BLaER1 treated with 17β-estradiol and CSF1 and Interleukin-3, amounts not matched to agents 10 nM and 100 nM (cell line): ENCODE measurements at regions not wholly inside any gene's neighbourhood (a gene's known extent, or its start where the extent isn't known, plus 50 kb on each side); places are given as distances from the start of the nearest gene placed in this dataset.

Experiments used
- H3K27ac ChIP-seq, 11 experiments: shearing (Covaris generic); formaldehyde crosslinking; 2 replicates each; pipeline ENCODE4 v1.8.1; 2022
- H3K27me3 ChIP-seq, 11 experiments: shearing (Covaris generic); formaldehyde crosslinking; 2 replicates each; pipeline ENCODE4 v1.8.1; 2022
- H3K36me3 ChIP-seq, 11 experiments: shearing (Covaris generic); formaldehyde crosslinking; 2 replicates each; pipeline ENCODE4 v1.8.1; 2022
- H3K4me1 ChIP-seq, 10 experiments: shearing (Covaris generic); formaldehyde crosslinking; 2 replicates each; pipeline ENCODE4 v1.8.1; 2022
- H3K4me2 ChIP-seq, 11 experiments: shearing (Covaris generic); formaldehyde crosslinking; 2 replicates each; pipeline ENCODE4 v1.8.1; 2022
- H3K4me3 ChIP-seq, 10 experiments: shearing (Covaris generic); formaldehyde crosslinking; 2 replicates each; pipeline ENCODE4 v1.8.1; 2022
- H3K9ac ChIP-seq, 11 experiments: shearing (Covaris generic); formaldehyde crosslinking; 2 replicates each; pipeline ENCODE4 v1.8.1; 2022
- H3K9me3 ChIP-seq, 11 experiments: shearing (Covaris generic); formaldehyde crosslinking; replicated peaks in 1 of 11; 2 replicates each; pipeline ENCODE4 v1.8.1; 2022
- H4K20me1 ChIP-seq, 11 experiments: shearing (Covaris generic); formaldehyde crosslinking; 2 replicates each; pipeline ENCODE4 v1.8.1; 2022
- Cebpa-rat ChIP-seq, 11 experiments: shearing (Covaris generic); IDR thresholded peaks; 2 replicates each; pipeline ENCODE4 v1.8.1; 2022

DNA sequence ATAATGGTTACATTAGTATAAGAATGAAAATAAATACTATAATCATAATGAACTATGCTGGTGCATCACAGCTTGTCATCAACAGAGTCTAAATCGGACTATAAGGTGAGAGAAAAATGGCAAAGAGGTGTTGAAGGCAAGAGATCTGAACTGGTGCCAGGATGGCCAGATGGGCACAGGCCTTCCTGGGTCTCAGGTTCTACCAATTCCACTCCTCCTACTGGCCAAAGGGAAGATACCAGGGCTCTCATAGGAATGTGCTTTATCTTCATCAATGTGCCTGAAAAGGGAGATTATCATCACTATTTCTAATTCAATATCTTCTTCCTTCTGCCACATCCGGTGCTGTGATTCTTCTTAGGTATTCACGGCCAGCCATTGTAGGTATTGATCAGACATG is 107.6 kb downstream of the GASK1B start:
- no peak overlapping the region for H3K4me2 ChIP-seq
- no peak overlapping the region for H3K27ac ChIP-seq
- no peaks in the 10 kb centered on the region for H3K27me3 ChIP-seq
- H3K4me3 ChIP-seq: no peak overlapping the region
- H3K9ac ChIP-seq: no peak overlapping the region
- no peaks in the 10 kb centered on the region for H4K20me1 ChIP-seq
- no peaks in the 10 kb centered on the region for H3K4me1 ChIP-seq
- no peaks in the 10 kb centered on the region for H3K9me3 ChIP-seq
- TF ChIP-seq Cebpa-rat (IDR thresholded peaks at IDR 0.05): no peak
- no peaks in the 10 kb centered on the region for H3K36me3 ChIP-seq

DNA sequence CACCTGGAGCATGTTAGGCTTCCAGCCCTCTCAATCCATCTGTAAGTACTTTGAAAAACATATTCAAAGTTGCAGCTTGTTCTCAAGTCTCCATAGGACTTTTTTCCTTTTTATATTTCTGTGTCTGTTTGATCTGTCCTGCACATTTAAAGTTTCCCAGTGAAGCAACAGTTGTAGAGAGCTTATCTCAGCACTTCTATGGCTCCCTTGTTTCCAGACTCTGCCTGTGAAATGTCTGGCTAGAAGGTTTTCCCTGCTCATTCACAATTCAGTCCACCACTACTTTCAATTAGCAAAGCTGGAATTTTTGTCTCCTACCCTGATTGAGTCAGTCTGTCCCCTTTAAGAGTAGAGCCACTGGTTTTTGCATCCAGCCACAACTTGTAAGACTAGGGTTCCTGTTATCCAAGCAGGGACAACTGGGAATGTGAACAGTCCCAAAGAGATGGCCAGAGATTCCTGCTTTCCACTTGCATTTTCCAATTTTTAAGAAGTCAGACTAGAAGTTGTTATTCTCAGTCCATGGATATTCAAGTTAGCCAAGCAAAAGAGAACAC is 116.1 kb downstream of the GASK1B start:
- H3K4me1 ChIP-seq: peaks cover 0 to 7% (median 0%) of the 10 kb centered on the region in 10 experiments; a peak in 1 of 20 replicates

DNA sequence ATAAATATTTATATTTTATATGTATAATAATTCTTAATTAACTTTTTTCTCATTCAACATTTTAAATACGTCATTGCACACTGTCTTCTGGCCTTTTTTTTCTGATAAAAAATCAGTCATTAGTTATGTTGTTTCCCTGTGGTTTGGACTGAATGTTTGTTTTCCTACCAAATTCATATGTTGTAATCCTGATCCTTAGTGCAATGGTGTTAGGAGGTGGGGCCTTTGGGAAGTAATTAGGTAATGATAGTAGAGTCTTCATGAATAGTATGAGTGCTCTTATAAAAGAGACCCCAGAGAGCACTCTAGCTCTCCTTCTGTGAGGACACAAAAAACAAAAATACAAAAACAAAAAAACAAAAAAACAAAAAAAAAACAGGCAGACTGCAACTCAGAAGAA is 117.2 kb downstream of the GASK1B start:
- Histone ChIP-seq H3K9me3 (no peaks in the 10 kb centered on the region), H3K4me2 (no peak overlapping the region), H3K9ac (no peak overlapping the region), H3K4me3 (no peak overlapping the region), H4K20me1 (no peaks in the 10 kb centered on the region), H3K4me1 (peaks cover 0 to 7% (median 0%) of the 10 kb centered on the region in 10 experiments; a peak in 1 of 20 replicates), H3K27ac (no peak overlapping the region), H3K27me3 (no peaks in the 10 kb centered on the region), H3K36me3 (no peaks in the 10 kb centered on the region)
- no peak for TF ChIP-seq Cebpa-rat (IDR thresholded peaks at IDR 0.05)

More for the DNA sequence above, 116.1 kb downstream of the GASK1B start:
- no peak overlapping the region for H3K27ac ChIP-seq
- no peak for TF ChIP-seq Cebpa-rat (IDR thresholded peaks at IDR 0.05)
- H3K9ac ChIP-seq: 0 out of 22 replicates have a peak overlapping the region, but pooled peaks of 1 of the 11 experiments have one; percentile 9
- no peaks in the 10 kb centered on the region for H4K20me1 ChIP-seq
- no peaks in the 10 kb centered on the region for H3K36me3 ChIP-seq
- no peak overlapping the region for H3K4me3 ChIP-seq
- no peaks in the 10 kb centered on the region for H3K27me3 ChIP-seq
- H3K9me3 ChIP-seq: no peaks in the 10 kb centered on the region
- H3K4me2 ChIP-seq: peak overlapping the region in 2 of 11 experiments; percentile 1 to 55; a peak in 3 of 22 replicates

DNA sequence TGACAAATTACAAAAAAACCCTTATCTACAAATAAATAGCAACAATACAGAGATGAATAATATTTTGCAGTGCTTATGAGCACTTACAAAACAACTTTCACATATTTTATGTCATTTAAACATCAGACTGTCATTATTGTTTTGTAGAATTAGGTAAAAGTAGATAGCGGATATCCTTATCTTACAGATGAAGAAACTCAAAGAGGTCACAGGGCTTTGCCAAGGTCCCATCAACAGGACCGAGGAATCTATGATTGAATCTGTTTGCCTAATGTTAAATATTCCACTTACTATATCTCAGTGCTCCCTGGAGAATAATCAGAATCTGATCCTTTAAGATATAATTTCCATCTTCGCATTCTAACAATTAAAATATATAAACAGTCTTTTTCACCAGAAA is 119.0 kb downstream of the GASK1B start:
- TF ChIP-seq Cebpa-rat (IDR thresholded peaks at IDR 0.05): no peak
- H3K9ac ChIP-seq: no peak overlapping the region
- H3K4me1 ChIP-seq: peaks cover 0 to 7% (median 0%) of the 10 kb centered on the region in 10 experiments; a peak in 1 of 20 replicates
- no peak overlapping the region for H3K27ac ChIP-seq
- no peaks in the 10 kb centered on the region for H3K9me3 ChIP-seq
- no peaks in the 10 kb centered on the region for H3K36me3 ChIP-seq
- no peak overlapping the region for H3K4me2 ChIP-seq
- no peaks in the 10 kb centered on the region for H3K27me3 ChIP-seq
- H3K4me3 ChIP-seq: no peak overlapping the region
- no peaks in the 10 kb centered on the region for H4K20me1 ChIP-seq

DNA sequence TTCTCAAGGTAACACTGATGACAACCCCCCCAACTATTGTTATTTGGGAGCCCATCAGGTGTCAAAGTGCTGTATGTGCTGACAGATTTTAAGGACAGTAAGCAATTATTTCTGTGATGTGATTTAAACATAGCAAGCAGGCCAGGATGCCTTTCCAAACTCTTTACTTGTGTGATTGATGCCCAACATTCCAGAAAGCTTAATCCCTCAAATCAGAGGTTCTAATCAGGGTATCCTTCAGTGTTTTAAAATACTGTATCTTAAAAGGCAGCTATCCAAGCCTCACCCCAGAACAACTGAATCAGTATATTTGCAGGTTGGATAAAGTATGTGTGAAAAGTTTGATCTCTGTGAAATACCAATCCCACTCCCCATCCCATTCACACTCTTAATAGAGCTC is 119.7 kb downstream of the GASK1B start:
- peaks cover 0 to 7% (median 0%) of the 10 kb centered on the region in 10 experiments; a peak in 1 of 20 replicates for H3K4me1 ChIP-seq
- no peak for TF ChIP-seq Cebpa-rat (IDR thresholded peaks at IDR 0.05)

DNA sequence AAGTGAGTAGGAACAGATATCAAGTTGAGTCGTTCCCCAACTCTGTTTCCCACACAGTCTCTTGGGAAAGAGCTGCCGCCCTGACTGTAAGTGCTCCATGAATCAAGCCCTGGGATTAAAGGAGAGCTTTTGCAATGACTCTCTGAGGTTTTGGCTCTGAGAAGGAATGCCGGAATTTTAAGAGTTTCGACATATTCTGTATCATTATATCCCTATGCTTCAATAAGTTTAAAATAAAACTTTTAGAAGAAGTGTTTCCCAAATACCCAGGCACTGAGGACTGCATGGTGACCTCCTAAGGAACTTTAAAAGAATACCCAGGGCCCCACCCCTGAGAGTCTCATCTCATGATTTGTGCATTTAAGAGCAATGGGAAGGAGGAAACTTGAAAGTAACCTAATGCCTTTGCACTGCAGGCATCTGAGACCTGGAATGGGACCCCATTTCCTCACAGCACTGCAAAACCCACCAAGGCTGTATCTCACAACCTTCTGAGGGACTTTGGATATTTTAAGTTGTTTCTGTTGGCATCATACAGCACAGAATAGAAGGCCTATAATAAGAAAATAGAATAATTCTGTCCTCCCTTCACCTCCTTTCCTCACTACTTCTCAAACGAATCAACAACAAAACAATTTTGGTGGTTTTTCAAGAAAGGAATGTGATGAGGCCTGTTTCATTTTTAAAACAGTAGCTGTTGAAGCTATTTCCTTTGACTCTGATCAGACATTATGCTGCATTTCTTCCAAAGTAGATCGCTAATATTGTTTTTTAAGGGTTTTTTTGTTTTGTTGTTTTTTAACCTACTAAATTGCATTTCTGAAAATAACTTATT is 121.2 kb downstream of the GASK1B start:
- no peaks in the 10 kb centered on the region for H3K9me3 ChIP-seq
- no peak overlapping the region for H3K4me3 ChIP-seq
- H4K20me1 ChIP-seq: no peaks in the 10 kb centered on the region
- no peaks in the 10 kb centered on the region for H3K27me3 ChIP-seq
- H3K9ac ChIP-seq: no peak overlapping the region
- H3K4me2 ChIP-seq: no peak overlapping the region
- H3K4me1 ChIP-seq: peaks cover 0 to 3% (median 0%) of the 10 kb centered on the region in 10 experiments; a peak in 1 of 20 replicates
- TF ChIP-seq Cebpa-rat (IDR thresholded peaks at IDR 0.05): no peak
- no peak overlapping the region for H3K27ac ChIP-seq
- H3K36me3 ChIP-seq: no peaks in the 10 kb centered on the region

More for the DNA sequence above, 119.7 kb downstream of the GASK1B start:
- H3K9me3 ChIP-seq: no peaks in the 10 kb centered on the region
- no peaks in the 10 kb centered on the region for H3K27me3 ChIP-seq
- no peak overlapping the region for H3K4me2 ChIP-seq
- H3K36me3 ChIP-seq: no peaks in the 10 kb centered on the region
- no peak overlapping the region for H3K4me3 ChIP-seq
- no peak overlapping the region for H3K27ac ChIP-seq
- H4K20me1 ChIP-seq: no peaks in the 10 kb centered on the region
- H3K9ac ChIP-seq: no peak overlapping the region

DNA sequence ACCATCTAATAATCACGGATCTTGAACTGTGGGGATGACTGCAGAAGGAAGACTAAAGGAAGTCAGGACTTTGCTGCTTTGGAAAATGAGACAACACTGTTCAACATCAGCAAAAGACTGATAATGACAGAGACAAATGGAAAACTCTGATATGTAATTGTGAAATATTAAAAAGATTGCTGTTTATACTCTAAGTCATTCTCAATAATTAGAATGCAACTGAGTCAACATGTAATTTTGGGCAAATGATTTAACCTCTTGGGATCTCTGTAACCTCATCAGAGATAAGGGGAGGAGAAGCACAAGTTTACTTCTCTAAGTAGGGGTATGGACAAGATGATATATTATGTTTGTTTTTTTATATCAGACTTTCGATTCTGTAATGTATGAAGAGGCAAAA is 121.9 kb downstream of the GASK1B start:
- no peak overlapping the region for H3K9ac ChIP-seq
- no peaks in the 10 kb centered on the region for H3K4me1 ChIP-seq
- no peak overlapping the region for H3K4me3 ChIP-seq
- no peak overlapping the region for H3K4me2 ChIP-seq
- no peaks in the 10 kb centered on the region for H3K27me3 ChIP-seq
- H3K36me3 ChIP-seq: no peaks in the 10 kb centered on the region
- H3K9me3 ChIP-seq: no peaks in the 10 kb centered on the region
- H4K20me1 ChIP-seq: no peaks in the 10 kb centered on the region
- TF ChIP-seq Cebpa-rat (IDR thresholded peaks at IDR 0.05): no peak
- no peak overlapping the region for H3K27ac ChIP-seq

DNA sequence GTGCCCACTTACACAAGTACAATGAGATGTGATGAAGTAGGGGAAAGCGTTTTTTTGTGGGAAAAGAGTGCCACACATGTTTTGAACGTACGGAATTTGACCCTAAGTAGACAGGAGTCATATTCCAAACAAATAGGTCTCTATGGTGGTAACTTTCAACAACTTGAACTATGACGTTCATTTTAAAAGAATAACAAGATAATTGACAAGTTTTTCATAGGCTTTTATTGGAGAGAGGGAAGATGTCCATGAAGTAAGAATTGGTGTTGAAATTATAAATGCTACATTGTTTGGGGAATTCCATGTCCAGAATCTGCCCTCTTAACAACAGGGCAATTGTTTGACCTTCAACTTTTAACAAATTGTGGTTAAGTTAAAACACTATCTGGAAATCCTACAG is 126.5 kb downstream of the GASK1B start:
- Histone ChIP-seq H3K4me2 (no peak overlapping the region), H4K20me1 (no peaks in the 10 kb centered on the region), H3K36me3 (no peaks in the 10 kb centered on the region; a peak in 1 of 22 replicates), H3K27me3 (no peaks in the 10 kb centered on the region), H3K27ac (no peak overlapping the region), H3K4me1 (no peaks in the 10 kb centered on the region), H3K4me3 (no peak overlapping the region), H3K9ac (no peak overlapping the region), H3K9me3 (peaks cover 8 to 22% (median 13%) of the 10 kb centered on the region in 11 experiments; a peak in 20 of 22 replicates)
- TF ChIP-seq Cebpa-rat (IDR thresholded peaks at IDR 0.05): no peak

DNA sequence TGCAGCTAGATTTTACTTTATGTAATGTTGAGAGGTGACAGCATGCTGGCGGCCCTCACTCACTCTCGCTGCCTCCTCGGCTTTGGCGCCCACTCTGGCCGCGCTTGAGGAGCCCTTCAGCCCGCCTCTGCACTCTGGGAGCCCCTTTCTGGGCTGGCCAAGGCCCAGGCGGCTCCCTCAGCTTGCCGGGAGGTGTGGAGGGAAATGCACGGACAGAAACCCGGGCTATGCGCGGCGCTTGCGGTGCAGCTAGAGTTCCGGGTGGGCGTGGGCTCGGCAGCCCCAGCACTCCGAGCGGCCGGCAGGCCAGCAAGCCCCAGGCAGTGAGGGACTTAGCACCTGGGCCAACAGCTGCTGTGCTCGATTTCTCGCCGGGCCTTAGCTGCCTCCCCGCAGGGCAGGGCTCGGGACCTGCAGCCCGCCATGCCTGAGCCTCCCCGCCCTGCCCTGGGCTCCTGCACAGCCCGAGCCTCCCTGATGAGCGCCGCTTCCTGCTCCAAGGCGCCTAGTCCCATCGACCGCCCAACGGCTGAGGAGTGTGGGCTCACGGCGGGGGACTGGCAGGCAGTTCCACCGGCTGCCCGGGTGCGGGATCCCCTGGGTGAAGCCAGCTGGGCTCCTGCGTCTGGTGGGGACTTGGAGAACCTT is 128.7 kb downstream of the GASK1B start:
- no peaks in the 10 kb centered on the region for H4K20me1 ChIP-seq
- H3K27ac ChIP-seq: no peak overlapping the region
- no peak for TF ChIP-seq Cebpa-rat (IDR thresholded peaks at IDR 0.05)
- no peaks in the 10 kb centered on the region for H3K4me1 ChIP-seq
- H3K4me2 ChIP-seq: no peak overlapping the region
- H3K27me3 ChIP-seq: no peaks in the 10 kb centered on the region
- peaks cover 9 to 32% (median 18%) of the 10 kb centered on the region in 11 experiments for H3K9me3 ChIP-seq
- no peaks in the 10 kb centered on the region; a peak in 1 of 22 replicates for H3K36me3 ChIP-seq
- no peak overlapping the region for H3K4me3 ChIP-seq
- H3K9ac ChIP-seq: no peak overlapping the region
